ENCODE measurements at regions not wholly inside any gene's neighbourhood (a gene's known extent, or its start where the extent isn't known, plus 50 kb on each side); places are given as distances from the start of the nearest gene placed in this dataset.

GRCh38 chr7:53531-53930 lies 138.8 kb upstream of the FAM20C start:
- no peak for ATAC-seq
- POLR2A ChIA-PET = no interaction called here
- DNase-seq (ENCODE audit: low spot score) = no peak
- TF ChIP-seq, protein P1, sequence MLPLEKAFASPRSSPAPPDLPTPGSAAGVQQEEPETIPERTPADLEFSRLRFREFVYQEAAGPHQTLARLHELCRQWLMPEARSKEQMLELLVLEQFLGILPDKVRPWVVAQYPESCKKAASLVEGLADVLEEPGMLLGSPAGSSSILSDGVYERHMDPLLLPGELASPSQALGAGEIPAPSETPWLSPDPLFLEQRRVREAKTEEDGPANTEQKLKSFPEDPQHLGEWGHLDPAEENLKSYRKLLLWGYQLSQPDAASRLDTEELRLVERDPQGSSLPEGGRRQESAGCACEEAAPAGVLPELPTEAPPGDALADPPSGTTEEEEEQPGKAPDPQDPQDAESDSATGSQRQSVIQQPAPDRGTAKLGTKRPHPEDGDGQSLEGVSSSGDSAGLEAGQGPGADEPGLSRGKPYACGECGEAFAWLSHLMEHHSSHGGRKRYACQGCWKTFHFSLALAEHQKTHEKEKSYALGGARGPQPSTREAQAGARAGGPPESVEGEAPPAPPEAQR (CRISPR knock-in tag; IDR thresholded peaks at IDR 0.05) = no peak
- TF ChIP-seq PRDM15 (CRISPR knock-in tag; IDR thresholded peaks at IDR 0.05) (no peak), ZNF317 (CRISPR knock-in tag; IDR thresholded peaks at IDR 0.05; ENCODE audit: borderline replicate concordance, low read depth) (no peak), PRRX2 (CRISPR knock-in tag; IDR thresholded peaks at IDR 0.05) (no peak), ATF3 (CRISPR knock-in tag; conservative IDR thresholded peaks at IDR 0.05) (no peak), JAZF1 (CRISPR knock-in tag; IDR thresholded peaks at IDR 0.05) (no peak), NR1H2 (CRISPR knock-in tag; IDR thresholded peaks at IDR 0.05) (no peak), E2F1 (CRISPR knock-in tag; IDR thresholded peaks at IDR 0.05) (no peak), CDX4 (CRISPR knock-in tag; IDR thresholded peaks at IDR 0.05; ENCODE audit: borderline replicate concordance) (no peak), GABPB1 (CRISPR knock-in tag; IDR thresholded peaks at IDR 0.05) (no peak), SMAD3 (CRISPR knock-in tag; IDR thresholded peaks at IDR 0.05; ENCODE audit: borderline replicate concordance) (no peak), ZNF121 (CRISPR knock-in tag; IDR thresholded peaks at IDR 0.05) (no peak)
- TF ChIP-seq, protein P2, sequence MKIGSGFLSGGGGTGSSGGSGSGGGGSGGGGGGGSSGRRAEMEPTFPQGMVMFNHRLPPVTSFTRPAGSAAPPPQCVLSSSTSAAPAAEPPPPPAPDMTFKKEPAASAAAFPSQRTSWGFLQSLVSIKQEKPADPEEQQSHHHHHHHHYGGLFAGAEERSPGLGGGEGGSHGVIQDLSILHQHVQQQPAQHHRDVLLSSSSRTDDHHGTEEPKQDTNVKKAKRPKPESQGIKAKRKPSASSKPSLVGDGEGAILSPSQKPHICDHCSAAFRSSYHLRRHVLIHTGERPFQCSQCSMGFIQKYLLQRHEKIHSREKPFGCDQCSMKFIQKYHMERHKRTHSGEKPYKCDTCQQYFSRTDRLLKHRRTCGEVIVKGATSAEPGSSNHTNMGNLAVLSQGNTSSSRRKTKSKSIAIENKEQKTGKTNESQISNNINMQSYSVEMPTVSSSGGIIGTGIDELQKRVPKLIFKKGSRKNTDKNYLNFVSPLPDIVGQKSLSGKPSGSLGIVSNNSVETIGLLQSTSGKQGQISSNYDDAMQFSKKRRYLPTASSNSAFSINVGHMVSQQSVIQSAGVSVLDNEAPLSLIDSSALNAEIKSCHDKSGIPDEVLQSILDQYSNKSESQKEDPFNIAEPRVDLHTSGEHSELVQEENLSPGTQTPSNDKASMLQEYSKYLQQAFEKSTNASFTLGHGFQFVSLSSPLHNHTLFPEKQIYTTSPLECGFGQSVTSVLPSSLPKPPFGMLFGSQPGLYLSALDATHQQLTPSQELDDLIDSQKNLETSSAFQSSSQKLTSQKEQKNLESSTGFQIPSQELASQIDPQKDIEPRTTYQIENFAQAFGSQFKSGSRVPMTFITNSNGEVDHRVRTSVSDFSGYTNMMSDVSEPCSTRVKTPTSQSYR (CRISPR knock-in tag; IDR thresholded peaks at IDR 0.05) = no peak
- TF ChIP-seq, protein P3, sequence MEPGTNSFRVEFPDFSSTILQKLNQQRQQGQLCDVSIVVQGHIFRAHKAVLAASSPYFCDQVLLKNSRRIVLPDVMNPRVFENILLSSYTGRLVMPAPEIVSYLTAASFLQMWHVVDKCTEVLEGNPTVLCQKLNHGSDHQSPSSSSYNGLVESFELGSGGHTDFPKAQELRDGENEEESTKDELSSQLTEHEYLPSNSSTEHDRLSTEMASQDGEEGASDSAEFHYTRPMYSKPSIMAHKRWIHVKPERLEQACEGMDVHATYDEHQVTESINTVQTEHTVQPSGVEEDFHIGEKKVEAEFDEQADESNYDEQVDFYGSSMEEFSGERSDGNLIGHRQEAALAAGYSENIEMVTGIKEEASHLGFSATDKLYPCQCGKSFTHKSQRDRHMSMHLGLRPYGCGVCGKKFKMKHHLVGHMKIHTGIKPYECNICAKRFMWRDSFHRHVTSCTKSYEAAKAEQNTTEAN (CRISPR knock-in tag; IDR thresholded peaks at IDR 0.05) = no peak
- TF ChIP-seq, protein P4, sequence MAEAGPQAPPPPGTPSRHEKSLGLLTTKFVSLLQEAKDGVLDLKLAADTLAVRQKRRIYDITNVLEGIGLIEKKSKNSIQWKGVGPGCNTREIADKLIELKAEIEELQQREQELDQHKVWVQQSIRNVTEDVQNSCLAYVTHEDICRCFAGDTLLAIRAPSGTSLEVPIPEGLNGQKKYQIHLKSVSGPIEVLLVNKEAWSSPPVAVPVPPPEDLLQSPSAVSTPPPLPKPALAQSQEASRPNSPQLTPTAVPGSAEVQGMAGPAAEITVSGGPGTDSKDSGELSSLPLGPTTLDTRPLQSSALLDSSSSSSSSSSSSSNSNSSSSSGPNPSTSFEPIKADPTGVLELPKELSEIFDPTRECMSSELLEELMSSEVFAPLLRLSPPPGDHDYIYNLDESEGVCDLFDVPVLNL (CRISPR knock-in tag; IDR thresholded peaks at IDR 0.05; ENCODE audit: borderline replicate concordance, low read depth) = no peak
- TF ChIP-seq, protein P5, sequence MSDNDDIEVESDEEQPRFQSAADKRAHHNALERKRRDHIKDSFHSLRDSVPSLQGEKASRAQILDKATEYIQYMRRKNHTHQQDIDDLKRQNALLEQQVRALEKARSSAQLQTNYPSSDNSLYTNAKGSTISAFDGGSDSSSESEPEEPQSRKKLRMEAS (CRISPR knock-in tag; IDR thresholded peaks at IDR 0.05) = no peak
- TF ChIP-seq, protein P6, sequence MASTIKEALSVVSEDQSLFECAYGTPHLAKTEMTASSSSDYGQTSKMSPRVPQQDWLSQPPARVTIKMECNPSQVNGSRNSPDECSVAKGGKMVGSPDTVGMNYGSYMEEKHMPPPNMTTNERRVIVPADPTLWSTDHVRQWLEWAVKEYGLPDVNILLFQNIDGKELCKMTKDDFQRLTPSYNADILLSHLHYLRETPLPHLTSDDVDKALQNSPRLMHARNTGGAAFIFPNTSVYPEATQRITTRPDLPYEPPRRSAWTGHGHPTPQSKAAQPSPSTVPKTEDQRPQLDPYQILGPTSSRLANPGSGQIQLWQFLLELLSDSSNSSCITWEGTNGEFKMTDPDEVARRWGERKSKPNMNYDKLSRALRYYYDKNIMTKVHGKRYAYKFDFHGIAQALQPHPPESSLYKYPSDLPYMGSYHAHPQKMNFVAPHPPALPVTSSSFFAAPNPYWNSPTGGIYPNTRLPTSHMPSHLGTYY (CRISPR knock-in tag; IDR thresholded peaks at IDR 0.05) = no peak
- H3K36me3 Mint-ChIP-seq = peaks cover 2% of the 10 kb centered on the region; the same call in 1 of the 2 replicates
- peaks cover 19% of the 10 kb centered on the region for H3K4me1 Mint-ChIP-seq
- H3K27me3 Mint-ChIP-seq (ENCODE audit: low read depth) = no peaks in the 10 kb centered on the region
- H3K9me3 Mint-ChIP-seq = peaks cover 14% of the 10 kb centered on the region
- H3K27ac Mint-ChIP-seq = no peak overlapping the region
- CTCF ChIA-PET = no interaction called here
- no peak overlapping the region for H3K4me3 Mint-ChIP-seq
